ENCODE measurements at regions not wholly inside any gene's neighbourhood (a gene's known extent, or its start where the extent isn't known, plus 50 kb on each side); places are given as distances from the start of the nearest gene placed in this dataset.

GRCh38 chr18:28905509-28905908 lies 728.6 kb upstream of the CDH2 start:
- Mint-ChIP-seq H3K9me3 (peaks cover 14% of the 10 kb centered on the region), H3K27ac (no peak overlapping the region), H3K4me3 (no peak overlapping the region), H3K36me3 (ENCODE audit: low read depth) (no peaks in the 10 kb centered on the region), H3K4me1 (no peaks in the 10 kb centered on the region), H3K27me3 (no peaks in the 10 kb centered on the region)
- no peak for ATAC-seq (replicated peaks)

GRCh38 chr18:28904789-28905364 lies 727.9 kb upstream of the CDH2 start:
- Mint-ChIP-seq H3K27ac (no peak overlapping the region), H3K36me3 (ENCODE audit: low read depth) (no peaks in the 10 kb centered on the region), H3K4me3 (no peak overlapping the region), H3K27me3 (no peaks in the 10 kb centered on the region), H3K4me1 (no peaks in the 10 kb centered on the region), H3K9me3 (peaks cover 14% of the 10 kb centered on the region)
- ATAC-seq (replicated peaks) = no peak

- ATAC-seq (replicated peaks) = no peak
- H3K9me3 Mint-ChIP-seq = peaks cover 20% of the 10 kb centered on the region
- no peaks in the 10 kb centered on the region for H3K4me1 Mint-ChIP-seq
- no peak overlapping the region for H3K27ac Mint-ChIP-seq
- H3K27me3 Mint-ChIP-seq = no peaks in the 10 kb centered on the region
- no peaks in the 10 kb centered on the region for H3K36me3 Mint-ChIP-seq (ENCODE audit: low read depth)
- H3K4me3 Mint-ChIP-seq = no peak overlapping the region
These were observed 726.4 kb upstream of the CDH2 start for GRCh38 chr18:28903306-28903705.

- Mint-ChIP-seq H3K4me1 (no peaks in the 10 kb centered on the region), H3K27ac (no peak overlapping the region), H3K9me3 (peaks cover 4% of the 10 kb centered on the region), H3K27me3 (no peaks in the 10 kb centered on the region), H3K4me3 (no peak overlapping the region), H3K36me3 (ENCODE audit: low read depth) (no peaks in the 10 kb centered on the region)
- no peak for ATAC-seq (replicated peaks)
These were observed 713.9 kb upstream of the CDH2 start for GRCh38 chr18:28890791-28891190.

GRCh38 chr18:28884304-28884703 lies 707.4 kb upstream of the CDH2 start:
- no peak overlapping the region for H3K27ac Mint-ChIP-seq
- H3K4me1 Mint-ChIP-seq = no peaks in the 10 kb centered on the region
- H3K9me3 Mint-ChIP-seq = peaks cover 10% of the 10 kb centered on the region
- H3K36me3 Mint-ChIP-seq (ENCODE audit: low read depth) = no peaks in the 10 kb centered on the region
- ATAC-seq (replicated peaks) = no peak
- H3K27me3 Mint-ChIP-seq = no peaks in the 10 kb centered on the region
- H3K4me3 Mint-ChIP-seq = no peak overlapping the region

GRCh38 chr18:28880856-28881255 lies 703.9 kb upstream of the CDH2 start:
- H3K27ac Mint-ChIP-seq = no peak overlapping the region
- no peaks in the 10 kb centered on the region for H3K27me3 Mint-ChIP-seq
- H3K36me3 Mint-ChIP-seq (ENCODE audit: low read depth) = no peaks in the 10 kb centered on the region
- no peak for ATAC-seq (replicated peaks)
- H3K4me1 Mint-ChIP-seq = no peaks in the 10 kb centered on the region
- H3K9me3 Mint-ChIP-seq = peaks cover 12% of the 10 kb centered on the region
- H3K4me3 Mint-ChIP-seq = no peak overlapping the region

- peaks cover 21% of the 10 kb centered on the region for H3K9me3 Mint-ChIP-seq
- H3K4me3 Mint-ChIP-seq = no peak overlapping the region
- H3K27me3 Mint-ChIP-seq = no peaks in the 10 kb centered on the region
- H3K36me3 Mint-ChIP-seq (ENCODE audit: low read depth) = no peaks in the 10 kb centered on the region
- H3K27ac Mint-ChIP-seq = no peak overlapping the region
- ATAC-seq (replicated peaks) = no peak
- no peaks in the 10 kb centered on the region for H3K4me1 Mint-ChIP-seq
These were observed 698.1 kb upstream of the CDH2 start for GRCh38 chr18:28875059-28875458.

- Mint-ChIP-seq H3K27ac (no peak overlapping the region), H3K27me3 (no peaks in the 10 kb centered on the region), H3K4me3 (no peak overlapping the region), H3K4me1 (no peaks in the 10 kb centered on the region), H3K9me3 (peaks cover 19% of the 10 kb centered on the region), H3K36me3 (ENCODE audit: low read depth) (no peaks in the 10 kb centered on the region)
- no peak for ATAC-seq (replicated peaks)
These were observed 686.5 kb upstream of the CDH2 start for GRCh38 chr18:28863396-28863795.

GRCh38 chr18:28858248-28858647 lies 681.3 kb upstream of the CDH2 start:
- H3K9me3 Mint-ChIP-seq = peaks cover 11% of the 10 kb centered on the region
- H3K36me3 Mint-ChIP-seq (ENCODE audit: low read depth) = no peaks in the 10 kb centered on the region
- no peaks in the 10 kb centered on the region for H3K27me3 Mint-ChIP-seq
- H3K27ac Mint-ChIP-seq = no peak overlapping the region
- no peak for ATAC-seq (replicated peaks)
- H3K4me3 Mint-ChIP-seq = no peak overlapping the region
- H3K4me1 Mint-ChIP-seq = no peaks in the 10 kb centered on the region

GRCh38 chr18:28855989-28856388 lies 679.1 kb upstream of the CDH2 start:
- no peak for ATAC-seq (replicated peaks)
- Mint-ChIP-seq H3K9me3 (peaks cover 11% of the 10 kb centered on the region), H3K4me1 (no peaks in the 10 kb centered on the region), H3K27ac (no peak overlapping the region), H3K4me3 (no peak overlapping the region), H3K36me3 (ENCODE audit: low read depth) (no peaks in the 10 kb centered on the region), H3K27me3 (no peaks in the 10 kb centered on the region)

GRCh38 chr18:28855524-28855923 lies 678.6 kb upstream of the CDH2 start:
- Mint-ChIP-seq H3K4me1 (no peaks in the 10 kb centered on the region), H3K36me3 (ENCODE audit: low read depth) (no peaks in the 10 kb centered on the region), H3K9me3 (peaks cover 11% of the 10 kb centered on the region), H3K27ac (no peak overlapping the region), H3K4me3 (no peak overlapping the region), H3K27me3 (no peaks in the 10 kb centered on the region)
- no peak for ATAC-seq (replicated peaks)

GRCh38 chr18:28854964-28855363 lies 678.0 kb upstream of the CDH2 start:
- no peak for ATAC-seq (replicated peaks)
- no peaks in the 10 kb centered on the region for H3K36me3 Mint-ChIP-seq (ENCODE audit: low read depth)

GRCh38 chr18:28846958-28847357 lies 670.0 kb upstream of the CDH2 start:
- no peaks in the 10 kb centered on the region for H3K4me1 Mint-ChIP-seq
- peaks cover 13% of the 10 kb centered on the region for H3K9me3 Mint-ChIP-seq
- H3K36me3 Mint-ChIP-seq (ENCODE audit: low read depth) = no peaks in the 10 kb centered on the region
- no peak overlapping the region for H3K4me3 Mint-ChIP-seq
- ATAC-seq (replicated peaks) = no peak
- no peaks in the 10 kb centered on the region for H3K27me3 Mint-ChIP-seq
- H3K27ac Mint-ChIP-seq = no peak overlapping the region

More at GRCh38 chr18:28854964-28855363, 678.0 kb upstream of the CDH2 start:
- Mint-ChIP-seq H3K4me3 (no peak overlapping the region), H3K27ac (no peak overlapping the region), H3K9me3 (peaks cover 16% of the 10 kb centered on the region), H3K4me1 (no peaks in the 10 kb centered on the region), H3K27me3 (no peaks in the 10 kb centered on the region)

- ATAC-seq (replicated peaks) = no peak
- Mint-ChIP-seq H3K4me1 (no peaks in the 10 kb centered on the region), H3K27ac (no peak overlapping the region), H3K27me3 (no peaks in the 10 kb centered on the region), H3K36me3 (ENCODE audit: low read depth) (no peaks in the 10 kb centered on the region), H3K4me3 (no peak overlapping the region), H3K9me3 (peaks cover 24% of the 10 kb centered on the region)
These were observed 660.2 kb upstream of the CDH2 start for GRCh38 chr18:28837100-28837499.

- no peak overlapping the region for H3K4me3 Mint-ChIP-seq
- peaks cover 13% of the 10 kb centered on the region for H3K9me3 Mint-ChIP-seq
- H3K27ac Mint-ChIP-seq = no peak overlapping the region
- no peak for ATAC-seq (replicated peaks)
- no peaks in the 10 kb centered on the region for H3K27me3 Mint-ChIP-seq
- H3K4me1 Mint-ChIP-seq = no peaks in the 10 kb centered on the region
- no peaks in the 10 kb centered on the region for H3K36me3 Mint-ChIP-seq (ENCODE audit: low read depth)
These were observed 658.0 kb upstream of the CDH2 start for GRCh38 chr18:28834889-28835288.

- no peak for ATAC-seq (replicated peaks)
- Mint-ChIP-seq H3K9me3 (peaks cover 7% of the 10 kb centered on the region), H3K27me3 (no peaks in the 10 kb centered on the region), H3K4me1 (no peaks in the 10 kb centered on the region), H3K27ac (no peak overlapping the region), H3K36me3 (ENCODE audit: low read depth) (no peaks in the 10 kb centered on the region), H3K4me3 (no peak overlapping the region)
These were observed 655.0 kb upstream of the CDH2 start for GRCh38 chr18:28831908-28832307.

Measured in activated T-helper 17 cell treated with anti-CD3 and anti-CD28 coated beads, Interleukin-2, amount 50 U/mL, for 72 hours (primary cell).